SU-DHL-6 (cell line): ENCODE measurements at regions not wholly inside any gene's neighbourhood (a gene's known extent, or its start where the extent isn't known, plus 50 kb on each side); places are given as distances from the start of the nearest gene placed in this dataset.

ENCODE experiments used
- H2AFZ ChIP-seq: fragments of 200-600 bp; sonication (generic); 2 replicates; pipeline ENCODE4 v1.6.1; 2014; ENCODE audit warnings: low read depth, mild to moderate bottlenecking, moderate library complexity, mixed read lengths, antibody characterized with exemption, low read length; ENCODE audit not compliant: severe bottlenecking
- H3F3A ChIP-seq: fragments of 200-600 bp; shearing (Covaris generic); 2 replicates; pipeline ENCODE4 v1.6.0; 2016; ENCODE audit warnings: antibody characterized with exemption, mild to moderate bottlenecking; ENCODE audit not compliant: insufficient read depth
- H3K27ac ChIP-seq: fragments of 200-600 bp; sonication (generic); 2 replicates; pipeline ENCODE4 v1.5.1; 2016; ENCODE audit warnings: low read depth, mild to moderate bottlenecking, low read length, moderate library complexity, mixed read lengths
- H3K27me3 ChIP-seq: fragments of 200-600 bp; sonication (generic), shearing (Covaris generic); 2 replicates; pipeline ENCODE4 v1.6.0; 2014; ENCODE audit warnings: mild to moderate bottlenecking, low read length
- H3K36me3 ChIP-seq: fragments of 200-600 bp; sonication (generic); 2 replicates; pipeline ENCODE4 v1.6.1; 2014; ENCODE audit warnings: mild to moderate bottlenecking, low read length, mixed read lengths
- H3K4me2 ChIP-seq: fragments of 300-600, 200-600 bp; shearing (Covaris generic), sonication (generic); 2 replicates; pipeline ENCODE4 v1.6.0; 2014; ENCODE audit warnings: low read length, low read depth, mild to moderate bottlenecking; ENCODE audit not compliant: poor library complexity, severe bottlenecking
- H3K4me3 ChIP-seq: fragments of 200-600 bp; sonication (generic); 2 replicates; pipeline ENCODE4 v1.5.1; 2014; ENCODE audit warnings: antibody characterized with exemption, low read length, mild to moderate bottlenecking, mixed read lengths; ENCODE audit not compliant: insufficient read depth, poor library complexity, severe bottlenecking
- H3K79me2 ChIP-seq: fragments of 200-600 bp; sonication (generic); 2 replicates; pipeline ENCODE4 v1.6.1; 2014; ENCODE audit warnings: mild to moderate bottlenecking, low read length, moderate library complexity; ENCODE audit not compliant: insufficient read depth
- H3K9ac ChIP-seq: fragments of 200-600 bp; sonication (generic); 2 replicates; pipeline ENCODE4 v1.7.0; 2014; ENCODE audit warnings: mild to moderate bottlenecking, low read length
- H3K9me2 ChIP-seq: fragments of 200-600 bp; sonication (generic); replicated peaks from 2 replicates; pipeline ENCODE4 v1.6.1; 2014; ENCODE audit warnings: low read length; ENCODE audit not compliant: insufficient read depth
- H3K9me3 ChIP-seq: fragments of 200-600 bp; sonication (generic); 2 replicates; pipeline ENCODE4 v1.6.1; 2014; ENCODE audit warnings: low read length, mixed read lengths; ENCODE audit not compliant: insufficient read depth
- H4K20me1 ChIP-seq: fragments of 200-600 bp; sonication (generic); 2 replicates; pipeline ENCODE4 v1.6.1; 2014; ENCODE audit warnings: low read depth, mild to moderate bottlenecking, antibody characterized with exemption, low read length, moderate library complexity, mixed read lengths
- EZH2phosphoT487 ChIP-seq: fragments of 200-600 bp; sonication (generic), shearing (Covaris generic); conservative IDR thresholded peaks from 2 replicates; pipeline ENCODE4 v1.6.1; 2018; ENCODE audit warnings: mild to moderate bottlenecking, antibody characterized with exemption, low read length, moderate library complexity, mixed read lengths
- TF ChIP-seq, protein P1 (sequence below): fragments of 200-600 bp; sonication (generic); IDR thresholded peaks from one replicate; pipeline ENCODE4 v1.5.1; 2017; ENCODE audit warnings: antibody characterized with exemption, mild to moderate bottlenecking, low read length, moderate library complexity; ENCODE audit not compliant: insufficient read depth, poor library complexity, severe bottlenecking

DNA sequence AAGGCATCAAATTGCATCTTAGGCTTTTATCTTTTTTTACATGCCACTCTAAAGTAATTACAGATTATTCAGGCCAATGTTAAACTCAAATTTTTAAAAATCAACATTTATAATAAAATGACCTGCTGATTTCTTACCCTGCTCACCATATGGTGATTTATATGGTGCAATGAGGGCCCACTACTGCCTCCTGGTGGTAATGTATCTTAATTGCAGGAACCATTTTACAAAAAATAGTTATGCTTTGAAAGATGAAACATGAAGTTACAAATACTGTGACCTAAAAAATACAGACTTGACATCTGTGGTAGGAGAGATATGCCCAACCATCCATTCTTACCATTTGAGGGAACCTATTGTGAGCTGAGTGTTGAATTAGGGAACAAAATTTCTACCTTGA lies 292.6 kb upstream of the TAS2R1 start:
- Histone ChIP-seq H4K20me1 (no peaks in the 10 kb centered on the region), H3K27me3 (no peaks in the 10 kb centered on the region), H3K79me2 (no peaks in the 10 kb centered on the region), H3K4me3 (no peak overlapping the region), H3K36me3 (no peaks in the 10 kb centered on the region), H3F3A (no peaks in the 10 kb centered on the region), H3K27ac (no peak overlapping the region), H3K9ac (no peak overlapping the region), H3K9me2 (no peaks in the 10 kb centered on the region), H3K9me3 (no peaks in the 10 kb centered on the region), H3K4me2 (no peak overlapping the region), H2AFZ (no peak overlapping the region)
- TF ChIP-seq, protein P1, sequence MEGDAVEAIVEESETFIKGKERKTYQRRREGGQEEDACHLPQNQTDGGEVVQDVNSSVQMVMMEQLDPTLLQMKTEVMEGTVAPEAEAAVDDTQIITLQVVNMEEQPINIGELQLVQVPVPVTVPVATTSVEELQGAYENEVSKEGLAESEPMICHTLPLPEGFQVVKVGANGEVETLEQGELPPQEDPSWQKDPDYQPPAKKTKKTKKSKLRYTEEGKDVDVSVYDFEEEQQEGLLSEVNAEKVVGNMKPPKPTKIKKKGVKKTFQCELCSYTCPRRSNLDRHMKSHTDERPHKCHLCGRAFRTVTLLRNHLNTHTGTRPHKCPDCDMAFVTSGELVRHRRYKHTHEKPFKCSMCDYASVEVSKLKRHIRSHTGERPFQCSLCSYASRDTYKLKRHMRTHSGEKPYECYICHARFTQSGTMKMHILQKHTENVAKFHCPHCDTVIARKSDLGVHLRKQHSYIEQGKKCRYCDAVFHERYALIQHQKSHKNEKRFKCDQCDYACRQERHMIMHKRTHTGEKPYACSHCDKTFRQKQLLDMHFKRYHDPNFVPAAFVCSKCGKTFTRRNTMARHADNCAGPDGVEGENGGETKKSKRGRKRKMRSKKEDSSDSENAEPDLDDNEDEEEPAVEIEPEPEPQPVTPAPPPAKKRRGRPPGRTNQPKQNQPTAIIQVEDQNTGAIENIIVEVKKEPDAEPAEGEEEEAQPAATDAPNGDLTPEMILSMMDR: peak; percentile 56
- TF ChIP-seq EZH2phosphoT487: no peak

DNA sequence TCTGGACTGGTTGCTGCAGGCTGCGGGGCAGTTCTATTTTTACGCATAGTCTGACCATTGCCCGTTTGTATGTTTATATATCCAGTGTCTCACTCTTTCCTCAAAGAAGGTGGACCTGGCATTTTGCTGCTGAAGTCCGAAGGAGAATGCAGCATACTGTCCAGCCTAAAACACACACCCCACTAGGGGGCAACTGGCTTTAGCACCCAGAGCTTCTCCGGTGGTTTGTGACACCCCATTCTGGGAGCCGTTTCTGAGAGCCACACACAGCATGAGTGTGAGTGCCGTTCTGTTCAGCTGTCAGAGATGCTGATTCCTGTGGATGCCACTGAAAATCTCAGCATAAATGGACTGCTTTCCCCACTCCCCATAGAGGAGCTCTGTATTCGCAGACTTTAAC lies 290.5 kb upstream of the TAS2R1 start:
- Histone ChIP-seq H3K4me2 (no peak overlapping the region), H3F3A (no peaks in the 10 kb centered on the region), H3K4me3 (no peak overlapping the region), H3K36me3 (no peaks in the 10 kb centered on the region), H4K20me1 (no peaks in the 10 kb centered on the region), H3K9me2 (no peaks in the 10 kb centered on the region), H2AFZ (no peak overlapping the region), H3K79me2 (no peaks in the 10 kb centered on the region), H3K9ac (no peak overlapping the region), H3K27ac (no peak overlapping the region), H3K27me3 (no peaks in the 10 kb centered on the region), H3K9me3 (no peaks in the 10 kb centered on the region)
- TF ChIP-seq EZH2phosphoT487: no peak
- TF ChIP-seq, protein P1: no peak

DNA sequence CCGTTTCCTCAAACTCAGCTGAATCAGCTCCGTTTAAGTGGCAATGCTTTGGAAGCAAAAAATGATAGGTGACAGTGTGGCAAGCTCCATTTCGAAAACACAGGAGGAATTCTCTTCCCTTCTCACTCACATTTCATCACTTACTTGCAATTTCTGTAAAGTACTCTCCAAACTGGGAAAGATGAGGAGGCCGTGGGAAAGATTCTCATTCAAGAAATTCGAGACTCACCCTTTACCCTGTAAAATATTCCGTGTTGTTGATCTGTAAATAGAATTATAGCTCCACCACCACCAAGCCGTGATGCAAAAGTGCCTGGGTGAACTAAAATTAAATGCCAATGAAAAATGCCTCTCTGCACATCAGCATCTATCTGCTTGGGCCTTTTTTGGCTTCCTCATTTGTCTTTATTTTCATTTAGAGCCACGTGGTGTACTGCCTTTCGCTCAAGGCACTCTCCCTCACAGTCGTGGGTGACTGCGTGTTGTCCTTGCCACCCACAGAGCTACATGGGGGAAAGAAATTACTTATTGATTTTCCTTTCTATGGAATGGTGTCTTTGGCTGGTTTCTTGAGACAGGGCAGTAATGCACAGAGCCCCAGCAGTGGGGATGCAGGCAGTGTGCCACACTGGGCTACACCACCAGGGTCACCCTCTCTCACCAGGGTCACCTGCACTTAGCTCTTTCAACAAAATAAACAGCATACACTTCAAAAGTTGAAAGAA lies 289.3 kb upstream of the TAS2R1 start:
- Histone ChIP-seq H3K36me3 (no peaks in the 10 kb centered on the region), H4K20me1 (no peaks in the 10 kb centered on the region), H2AFZ (no peak overlapping the region)

More for the DNA sequence above, 289.3 kb upstream of the TAS2R1 start:
- no peaks in the 10 kb centered on the region for H3K9me3 ChIP-seq
- H3K9me2 ChIP-seq: no peaks in the 10 kb centered on the region
- no peaks in the 10 kb centered on the region for H3F3A ChIP-seq
- H3K4me2 ChIP-seq: no peak overlapping the region
- no peaks in the 10 kb centered on the region for H3K79me2 ChIP-seq
- no peak overlapping the region for H3K4me3 ChIP-seq
- no peaks in the 10 kb centered on the region for H3K27me3 ChIP-seq
- no peak overlapping the region for H3K27ac ChIP-seq
- TF ChIP-seq, protein P1: no peak
- no peak for TF ChIP-seq EZH2phosphoT487
- no peak overlapping the region for H3K9ac ChIP-seq
